ENCODE measurements at regions not wholly inside any gene's neighbourhood (a gene's known extent, or its start where the extent isn't known, plus 50 kb on each side); places are given as distances from the start of the nearest gene placed in this dataset.

GRCh38 chr3:189576486-189576885 is 54.7 kb upstream of the TP63 start:
- TF ChIP-seq POLR2AphosphoS5 (IDR thresholded peaks at IDR 0.05; ENCODE audit: low read depth, low read length): no peak
- no peak for TF ChIP-seq POLR2A (IDR thresholded peaks at IDR 0.05; ENCODE audit: low read depth, low read length)
- TF ChIP-seq PAX5 (IDR thresholded peaks at IDR 0.05; ENCODE audit: insufficient read depth, low read length, severe bottlenecking): no peak
- no peak for TF ChIP-seq SPI1 (IDR thresholded peaks at IDR 0.05; ENCODE audit: low read depth, low read length)
- no peak for TF ChIP-seq TAF1 (IDR thresholded peaks at IDR 0.05; ENCODE audit: low read depth, low read length)
- no peak for TF ChIP-seq POU2F2 (IDR thresholded peaks at IDR 0.05; ENCODE audit: low read depth, low read length)
- FAIRE-seq: no peak
- DNase-seq (ENCODE audit: insufficient read length, low spot score): no peak

GRCh38 chr3:189577050-189577951 is 53.9 kb upstream of the TP63 start:
- no peak for DNase-seq (ENCODE audit: insufficient read length, low spot score)
- TF ChIP-seq POLR2AphosphoS5 (IDR thresholded peaks at IDR 0.05; ENCODE audit: low read depth, low read length) (no peak), SPI1 (IDR thresholded peaks at IDR 0.05; ENCODE audit: low read depth, low read length) (no peak), TAF1 (IDR thresholded peaks at IDR 0.05; ENCODE audit: low read depth, low read length) (no peak), POU2F2 (IDR thresholded peaks at IDR 0.05; ENCODE audit: low read depth, low read length) (no peak), PAX5 (IDR thresholded peaks at IDR 0.05; ENCODE audit: insufficient read depth, low read length, severe bottlenecking) (no peak), POLR2A (IDR thresholded peaks at IDR 0.05; ENCODE audit: low read depth, low read length) (no peak)
- peak; percentile 33 for FAIRE-seq

GRCh38 chr3:189580190-189580589 is 51.0 kb upstream of the TP63 start:
- TF ChIP-seq SPI1 (IDR thresholded peaks at IDR 0.05; ENCODE audit: low read depth, low read length): no peak
- no peak for TF ChIP-seq POU2F2 (IDR thresholded peaks at IDR 0.05; ENCODE audit: low read depth, low read length)
- no peak for TF ChIP-seq TAF1 (IDR thresholded peaks at IDR 0.05; ENCODE audit: low read depth, low read length)
- TF ChIP-seq POLR2AphosphoS5 (IDR thresholded peaks at IDR 0.05; ENCODE audit: low read depth, low read length): no peak
- TF ChIP-seq PAX5 (IDR thresholded peaks at IDR 0.05; ENCODE audit: insufficient read depth, low read length, severe bottlenecking): no peak
- TF ChIP-seq POLR2A (IDR thresholded peaks at IDR 0.05; ENCODE audit: low read depth, low read length): no peak
- DNase-seq (ENCODE audit: insufficient read length, low spot score): no peak
- no peak for FAIRE-seq
